A673 (cell line): ENCODE measurements at regions not wholly inside any gene's neighbourhood (a gene's known extent, or its start where the extent isn't known, plus 50 kb on each side); places are given as distances from the start of the nearest gene placed in this dataset.

Source experiments
- BruUV-seq: library from RNA; stranded (reverse); fragments of 400-500 nt; replicated peaks from 2 replicates; lab custom pipeline; 2021; lab: Mats Ljungman, UMichigan
- CTCF ChIA-PET: fragments of 300-600 bp; sonication (Branson Sonifier 250); formaldehyde crosslinking; loops from one replicate; lab custom pipeline; 2022; ENCODE audit warnings: antibody characterized with exemption; lab: Charles Lee
- POLR2A ChIA-PET: fragments of 300-600 bp; sonication (Branson Sonifier 250); formaldehyde crosslinking; loops from one replicate; lab custom pipeline; 2022; ENCODE audit warnings: antibody characterized with exemption; ENCODE audit not compliant: low non-redundant PET; lab: Charles Lee
- DNase-seq: peaks from one replicate; pipeline ENCODE4 v3.0.0-alpha.2; 2015; ENCODE audit warnings: low spot score
- H3K27ac ChIP-seq: fragments of 200-600 bp; sonication (generic); 2 replicates; pipeline ENCODE4 v1.5.1; 2016; ENCODE audit warnings: mixed run types, low read depth, mild to moderate bottlenecking, mixed read lengths, antibody characterized with exemption, low read length; ENCODE audit not compliant: poor library complexity, severe bottlenecking
- H3K27me3 ChIP-seq: fragments of 200-600 bp; sonication (generic); replicated peaks from 2 replicates; pipeline ENCODE4 v1.6.1; 2017; ENCODE audit warnings: mixed run types, low read depth, mild to moderate bottlenecking, mixed read lengths, antibody characterized with exemption, low read length; ENCODE audit not compliant: insufficient read depth, poor library complexity
- H3K36me3 ChIP-seq: fragments of 200-600 bp; sonication (generic); 2 replicates; pipeline ENCODE4 v1.6.1; 2016; ENCODE audit warnings: mixed run types, mild to moderate bottlenecking, mixed read lengths, antibody characterized with exemption, low read length; ENCODE audit not compliant: insufficient read depth, poor library complexity, severe bottlenecking
- H3K4me1 ChIP-seq: fragments of 200-600 bp; sonication (generic); 2 replicates; pipeline ENCODE4 v1.6.1; 2017; ENCODE audit warnings: mixed run types, mild to moderate bottlenecking, mixed read lengths, antibody characterized with exemption, low read length; ENCODE audit not compliant: insufficient read depth, poor library complexity, severe bottlenecking
- H3K4me3 ChIP-seq: fragments of 200-600 bp; sonication (generic); 2 replicates; pipeline ENCODE4 v1.5.1; 2016; ENCODE audit warnings: low read depth, mixed run types, mild to moderate bottlenecking, mixed read lengths, low read length; ENCODE audit not compliant: poor library complexity, severe bottlenecking
- H3K9me3 ChIP-seq: fragments of 200-600 bp; sonication (generic); 2 replicates; pipeline ENCODE4 v1.6.1; 2016; ENCODE audit warnings: mixed run types, low read depth, mild to moderate bottlenecking, mixed read lengths, antibody characterized with exemption, low read length; ENCODE audit not compliant: poor library complexity, severe bottlenecking
- EZH2 ChIP-seq: fragments of 200-600 bp; sonication (generic); IDR thresholded peaks from 2 replicates; pipeline ENCODE4 v1.6.1; 2017; ENCODE audit warnings: borderline replicate concordance, low read depth, mild to moderate bottlenecking, mixed read lengths, antibody characterized with exemption, low read length; ENCODE audit not compliant: poor library complexity, severe bottlenecking
- intact Hi-C: fragments of 100-400 bp; cut with micrococcal nuclease; formaldehyde crosslinking; loops from one replicate; pipeline ENCODE4 v1.10.0; 2022; ENCODE audit not compliant: unreplicated experiment
- TF ChIP-seq, protein P1 (sequence below): fragments of 300-800, 200-600 bp; sonication (generic); conservative IDR thresholded peaks from 2 replicates; pipeline ENCODE4 v1.5.1; 2017; ENCODE audit warnings: low read depth, mild to moderate bottlenecking, antibody characterized with exemption, low read length, moderate library complexity, mixed read lengths

DNA sequence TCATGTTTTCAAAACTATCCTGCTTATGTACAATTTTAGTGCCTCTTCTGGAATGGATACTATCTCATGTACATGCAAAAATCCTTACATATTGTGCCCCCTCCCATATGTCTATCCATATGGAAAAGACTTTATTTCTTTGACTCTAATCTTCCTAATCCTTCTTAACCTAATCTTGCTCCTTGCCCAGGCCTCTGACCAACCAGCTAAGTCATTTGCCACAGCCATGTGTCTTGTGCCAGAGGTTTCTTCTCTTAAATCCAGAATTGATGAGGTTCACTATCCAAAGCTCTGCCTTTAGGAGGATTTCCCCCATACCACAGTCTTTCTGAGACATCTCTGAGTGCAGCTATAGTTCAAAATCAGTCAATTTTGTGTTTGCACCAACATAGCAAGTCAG is 68.9 kb upstream of the RNF180 start:
- Histone ChIP-seq H3K27me3 (no peaks in the 10 kb centered on the region), H3K4me3 (no peak overlapping the region), H3K4me1 (no peaks in the 10 kb centered on the region), H3K36me3 (no peaks in the 10 kb centered on the region), H3K27ac (no peak overlapping the region), H3K9me3 (no peaks in the 10 kb centered on the region)
- POLR2A ChIA-PET: no interaction called here
- BruUV-seq: no TSS peak
- TF ChIP-seq, protein P1, sequence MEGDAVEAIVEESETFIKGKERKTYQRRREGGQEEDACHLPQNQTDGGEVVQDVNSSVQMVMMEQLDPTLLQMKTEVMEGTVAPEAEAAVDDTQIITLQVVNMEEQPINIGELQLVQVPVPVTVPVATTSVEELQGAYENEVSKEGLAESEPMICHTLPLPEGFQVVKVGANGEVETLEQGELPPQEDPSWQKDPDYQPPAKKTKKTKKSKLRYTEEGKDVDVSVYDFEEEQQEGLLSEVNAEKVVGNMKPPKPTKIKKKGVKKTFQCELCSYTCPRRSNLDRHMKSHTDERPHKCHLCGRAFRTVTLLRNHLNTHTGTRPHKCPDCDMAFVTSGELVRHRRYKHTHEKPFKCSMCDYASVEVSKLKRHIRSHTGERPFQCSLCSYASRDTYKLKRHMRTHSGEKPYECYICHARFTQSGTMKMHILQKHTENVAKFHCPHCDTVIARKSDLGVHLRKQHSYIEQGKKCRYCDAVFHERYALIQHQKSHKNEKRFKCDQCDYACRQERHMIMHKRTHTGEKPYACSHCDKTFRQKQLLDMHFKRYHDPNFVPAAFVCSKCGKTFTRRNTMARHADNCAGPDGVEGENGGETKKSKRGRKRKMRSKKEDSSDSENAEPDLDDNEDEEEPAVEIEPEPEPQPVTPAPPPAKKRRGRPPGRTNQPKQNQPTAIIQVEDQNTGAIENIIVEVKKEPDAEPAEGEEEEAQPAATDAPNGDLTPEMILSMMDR: no peak
- TF ChIP-seq EZH2: no peak
- intact Hi-C loops: no loop called here
- no peak for DNase-seq
- CTCF ChIA-PET: interaction anchor here (0.5 kb wide), 1 partner anchor 1273 kb away, joined by 3 read pairs; no protein-coding TSS in a partner anchor

DNA sequence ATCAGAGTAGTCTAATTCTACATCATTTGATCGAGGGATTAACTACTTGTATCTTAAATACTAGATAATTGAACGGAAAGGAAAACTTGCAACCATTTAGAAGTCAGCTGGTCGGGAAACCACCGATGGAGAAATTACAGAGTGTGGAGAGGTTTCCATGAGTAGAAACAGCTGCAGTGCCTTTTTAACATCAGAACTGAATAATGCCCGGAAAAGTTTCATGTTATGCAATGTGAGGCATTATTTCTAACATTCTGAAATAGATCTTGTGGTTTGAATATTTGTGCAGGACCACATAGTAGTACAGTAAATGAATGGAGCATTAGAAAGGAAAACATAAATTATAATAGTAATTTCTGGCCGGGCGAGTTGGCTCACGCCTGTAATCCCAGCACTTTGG is 88.1 kb upstream of the RNF180 start:
- peaks cover 4% of the 10 kb centered on the region for H3K27me3 ChIP-seq
- CTCF ChIA-PET: interaction anchor here (0.7 kb wide), 1 partner anchor 73 kb away, joined by 7 read pairs; no protein-coding TSS in a partner anchor
- H3K4me3 ChIP-seq: no peak overlapping the region
- no peak overlapping the region for H3K27ac ChIP-seq
- H3K9me3 ChIP-seq: no peaks in the 10 kb centered on the region
- DNase-seq: peak; percentile 2
- no peaks in the 10 kb centered on the region for H3K36me3 ChIP-seq
- TF ChIP-seq, protein P1: no peak
- no peak for TF ChIP-seq EZH2
- H3K4me1 ChIP-seq: no peaks in the 10 kb centered on the region
- no TSS peak for BruUV-seq
- POLR2A ChIA-PET: no interaction called here
- intact Hi-C loops: no loop called here

DNA sequence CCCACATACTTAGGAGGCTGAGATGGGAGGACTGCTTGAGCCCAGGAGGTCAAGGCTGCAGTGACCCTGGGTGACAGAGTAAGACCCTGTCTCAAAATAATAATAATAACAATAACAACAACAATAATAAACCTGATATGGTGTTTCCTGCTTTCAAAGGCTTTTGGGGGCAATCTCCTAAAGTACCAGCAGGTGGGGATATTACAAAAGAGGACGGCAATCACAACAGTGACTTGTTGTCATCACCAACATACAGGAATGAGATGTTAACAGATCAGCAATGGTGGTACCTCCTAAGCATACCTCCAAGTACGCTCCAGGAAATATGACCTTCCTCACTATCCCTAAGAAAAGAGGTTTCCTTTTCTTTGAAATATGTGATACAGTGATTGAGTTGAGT is 91.1 kb upstream of the RNF180 start:
- Histone ChIP-seq H3K27me3 (peaks cover 4% of the 10 kb centered on the region), H3K27ac (no peak overlapping the region), H3K36me3 (no peaks in the 10 kb centered on the region), H3K9me3 (no peaks in the 10 kb centered on the region), H3K4me1 (no peaks in the 10 kb centered on the region), H3K4me3 (no peak overlapping the region)
- DNase-seq: peak; percentile 57
- ChIA-PET POLR2A (no interaction called here), CTCF (interaction anchor here (0.7 kb wide), 1 partner anchor 538 kb away, joined by 3 read pairs; no protein-coding TSS in a partner anchor)
- BruUV-seq: no TSS peak
- intact Hi-C loops: loop anchor here (2.0 kb wide), 2 partner anchors 130 to 538 kb away; no protein-coding TSS in a partner anchor
- TF ChIP-seq EZH2: no peak
- TF ChIP-seq, protein P1: peak; percentile 65
